ENCODE measurements at regions not wholly inside any gene's neighbourhood (a gene's known extent, or its start where the extent isn't known, plus 50 kb on each side); places are given as distances from the start of the nearest gene placed in this dataset.
A peak's percentile ranks its signal among the peaks of the same experiment; 100 is the strongest.

GRCh38 chr9:99511723-99512122 lies 289.6 kb downstream of the SEC61B start:
- 95% methylated on average over 3 of the region's 3 CpGs for WGBS (ENCODE audit: insufficient coverage)
- Histone ChIP-seq H3K9ac (ENCODE audit: insufficient read depth, low read length, poor library complexity, severe bottlenecking) (no peak overlapping the region), H3K79me2 (ENCODE audit: insufficient read depth, low read length) (no peaks in the 10 kb centered on the region), H3K4me1 (ENCODE audit: control insufficient read depth in 1 of 2, insufficient read depth in 2 of 2, low read length in 2 of 2) (peaks cover 20 to 22% of the 10 kb centered on the region in 2 donors), H3K27me3 (ENCODE audit: control insufficient read depth in 2 of 2, insufficient read depth in 2 of 2, low read length in 2 of 2) (no peaks in the 10 kb centered on the region), H3K36me3 (replicated peaks in 1 of 2; ENCODE audit: control insufficient read depth in 1 of 2, insufficient read depth in 2 of 2, low read length in 2 of 2) (no peaks in the 10 kb centered on the region), H3K4me2 (replicated peaks; ENCODE audit: extremely low read depth, low read length, poor library complexity, severe bottlenecking) (no peak overlapping the region), H3K4me3 (replicated peaks in 1 of 3; ENCODE audit: low read depth in 2 of 3, low read length in 3 of 3) (no peak overlapping the region), H3K9me3 (replicated peaks in 1 of 2; ENCODE audit: control insufficient read depth in 1 of 2, insufficient read depth in 1 of 2, low read length in 2 of 2) (no peaks in the 10 kb centered on the region), H2AFZ (ENCODE audit: insufficient read depth, low read depth, low read length, poor library complexity, severe bottlenecking) (no peak overlapping the region), H4K20me1 (ENCODE audit: insufficient read depth, low read length) (no peaks in the 10 kb centered on the region), H3K27ac (ENCODE audit: low read depth in 1 of 2, low read length in 2 of 2) (no peak overlapping the region)
- intact Hi-C loops (cut with micrococcal nuclease), result loop anchor here in 1 of 2 donors (10.0 kb wide), 1 partner anchor 153 kb away; no protein-coding TSS in a partner anchor
- TF ChIP-seq, protein P1, sequence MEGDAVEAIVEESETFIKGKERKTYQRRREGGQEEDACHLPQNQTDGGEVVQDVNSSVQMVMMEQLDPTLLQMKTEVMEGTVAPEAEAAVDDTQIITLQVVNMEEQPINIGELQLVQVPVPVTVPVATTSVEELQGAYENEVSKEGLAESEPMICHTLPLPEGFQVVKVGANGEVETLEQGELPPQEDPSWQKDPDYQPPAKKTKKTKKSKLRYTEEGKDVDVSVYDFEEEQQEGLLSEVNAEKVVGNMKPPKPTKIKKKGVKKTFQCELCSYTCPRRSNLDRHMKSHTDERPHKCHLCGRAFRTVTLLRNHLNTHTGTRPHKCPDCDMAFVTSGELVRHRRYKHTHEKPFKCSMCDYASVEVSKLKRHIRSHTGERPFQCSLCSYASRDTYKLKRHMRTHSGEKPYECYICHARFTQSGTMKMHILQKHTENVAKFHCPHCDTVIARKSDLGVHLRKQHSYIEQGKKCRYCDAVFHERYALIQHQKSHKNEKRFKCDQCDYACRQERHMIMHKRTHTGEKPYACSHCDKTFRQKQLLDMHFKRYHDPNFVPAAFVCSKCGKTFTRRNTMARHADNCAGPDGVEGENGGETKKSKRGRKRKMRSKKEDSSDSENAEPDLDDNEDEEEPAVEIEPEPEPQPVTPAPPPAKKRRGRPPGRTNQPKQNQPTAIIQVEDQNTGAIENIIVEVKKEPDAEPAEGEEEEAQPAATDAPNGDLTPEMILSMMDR (IDR thresholded peaks at IDR 0.05), result no peak
- H3K4me1 Mint-ChIP-seq, result peaks cover 25% of the 10 kb centered on the region
- peaks cover 0 to 2% (median 0%) of the 10 kb centered on the region in 7 donors for H3K9me3 Mint-ChIP-seq
- no peaks in the 10 kb centered on the region for H3K27me3 Mint-ChIP-seq (ENCODE audit: low read depth in 3 of 3)
- no peak overlapping the region for H3K27ac Mint-ChIP-seq
- no peaks in the 10 kb centered on the region for H3K36me3 Mint-ChIP-seq
- no peak overlapping the region for H3K4me3 Mint-ChIP-seq
- DNase-seq, result no peak

DNA sequence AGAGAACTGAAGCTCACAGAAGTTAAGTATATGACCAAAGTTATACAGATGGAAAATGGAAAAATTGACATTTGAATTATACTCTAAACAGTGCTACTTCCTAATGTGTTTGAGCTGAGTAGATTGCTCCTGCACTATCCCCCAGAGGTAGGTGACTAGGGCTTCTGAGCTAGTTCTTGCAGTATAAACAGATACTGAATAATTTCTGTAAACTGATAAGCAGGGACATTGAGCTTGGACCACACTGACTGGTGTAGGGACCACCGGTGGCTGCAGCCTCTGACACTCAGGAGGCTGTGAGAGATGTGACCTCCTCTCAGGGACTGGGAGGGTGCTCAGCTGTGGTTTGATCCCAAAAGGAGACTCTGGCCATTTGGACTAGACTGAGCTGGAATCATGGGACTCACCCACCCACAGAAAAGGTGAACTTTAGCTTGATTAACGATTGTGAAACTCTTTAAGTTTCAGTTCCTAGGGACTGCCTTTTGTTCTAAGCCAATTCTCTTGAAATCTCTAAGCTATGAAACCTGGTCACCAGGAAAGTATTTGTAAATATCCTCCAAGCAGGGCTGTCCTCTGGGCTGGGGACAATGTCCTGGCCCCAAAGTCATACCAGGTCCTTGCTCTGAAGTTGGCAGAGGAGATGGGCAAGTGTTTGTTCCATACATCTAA lies 291.5 kb downstream of the SEC61B start:
- Mint-ChIP-seq H3K4me3 (no peak overlapping the region), H3K9me3 (peaks cover 0 to 2% (median 0%) of the 10 kb centered on the region in 7 donors), H3K4me1 (peaks cover 25% of the 10 kb centered on the region), H3K27me3 (ENCODE audit: low read depth in 3 of 3) (no peaks in the 10 kb centered on the region), H3K27ac (peak overlapping the region in 5 of 7 donors; percentile 1 to 78 (median 44)), H3K36me3 (no peaks in the 10 kb centered on the region)
- H2AFZ ChIP-seq (ENCODE audit: insufficient read depth, low read depth, low read length, poor library complexity, severe bottlenecking), result no peak overlapping the region
- DNase-seq, result peak in 2 of 3 donors; percentile 32 to 36
- no peaks in the 10 kb centered on the region for H3K79me2 ChIP-seq (ENCODE audit: insufficient read depth, low read length)
- no CpG with 5 or more reads among the region's 2 CpGs for WGBS (ENCODE audit: insufficient coverage)
- no peaks in the 10 kb centered on the region for H3K9me3 ChIP-seq (replicated peaks in 1 of 2; ENCODE audit: control insufficient read depth in 1 of 2, insufficient read depth in 1 of 2, low read length in 2 of 2)
- intact Hi-C loops (cut with micrococcal nuclease), result loop anchor here in 1 of 2 donors (10.0 kb wide), 1 partner anchor 151 kb away; no protein-coding TSS in a partner anchor
- H4K20me1 ChIP-seq (ENCODE audit: insufficient read depth, low read length), result no peaks in the 10 kb centered on the region
- no peak overlapping the region for H3K4me2 ChIP-seq (replicated peaks; ENCODE audit: extremely low read depth, low read length, poor library complexity, severe bottlenecking)
- H3K36me3 ChIP-seq (replicated peaks in 1 of 2; ENCODE audit: control insufficient read depth in 1 of 2, insufficient read depth in 2 of 2, low read length in 2 of 2), result no peaks in the 10 kb centered on the region
- H3K27ac ChIP-seq (ENCODE audit: low read depth in 1 of 2, low read length in 2 of 2), result no peak overlapping the region
- TF ChIP-seq, protein P1 (IDR thresholded peaks at IDR 0.05), result no peak
- no peaks in the 10 kb centered on the region for H3K27me3 ChIP-seq (ENCODE audit: control insufficient read depth in 2 of 2, insufficient read depth in 2 of 2, low read length in 2 of 2)
- H3K4me3 ChIP-seq (replicated peaks in 1 of 3; ENCODE audit: low read depth in 2 of 3, low read length in 3 of 3), result no peak overlapping the region
- no peak overlapping the region for H3K9ac ChIP-seq (ENCODE audit: insufficient read depth, low read length, poor library complexity, severe bottlenecking)
- peaks cover 20 to 22% of the 10 kb centered on the region in 2 donors for H3K4me1 ChIP-seq (ENCODE audit: control insufficient read depth in 1 of 2, insufficient read depth in 2 of 2, low read length in 2 of 2)

All from CD14-positive monocyte (primary cell).